H1 (cell line): ENCODE measurements at regions not wholly inside any gene's neighbourhood (a gene's known extent, or its start where the extent isn't known, plus 50 kb on each side); places are given as distances from the start of the nearest gene placed in this dataset.

Experiments used
- JUND ChIP-seq: IDR thresholded peaks from 2 replicates; pipeline ENCODE4 v1.6.1; 2011; ENCODE audit warnings: mild to moderate bottlenecking, improper control_type of control experiment, low read length
- RNF2 ChIP-seq: fragments of 200-900, 300-1000 bp; sonication (generic); IDR thresholded peaks from 2 replicates; pipeline ENCODE4 v1.7.1; 2016; ENCODE audit warnings: borderline replicate concordance, low read depth, mild to moderate bottlenecking, antibody characterized with exemption, low read length; ENCODE audit not compliant: poor library complexity, severe bottlenecking; ENCODE audit errors: missing control alignments
- ZNF274 ChIP-seq: IDR thresholded peaks from 2 replicates; pipeline ENCODE4 v1.7.0; 2012; ENCODE audit warnings: low read length, borderline replicate concordance; ENCODE audit errors: extremely low read depth

DNA sequence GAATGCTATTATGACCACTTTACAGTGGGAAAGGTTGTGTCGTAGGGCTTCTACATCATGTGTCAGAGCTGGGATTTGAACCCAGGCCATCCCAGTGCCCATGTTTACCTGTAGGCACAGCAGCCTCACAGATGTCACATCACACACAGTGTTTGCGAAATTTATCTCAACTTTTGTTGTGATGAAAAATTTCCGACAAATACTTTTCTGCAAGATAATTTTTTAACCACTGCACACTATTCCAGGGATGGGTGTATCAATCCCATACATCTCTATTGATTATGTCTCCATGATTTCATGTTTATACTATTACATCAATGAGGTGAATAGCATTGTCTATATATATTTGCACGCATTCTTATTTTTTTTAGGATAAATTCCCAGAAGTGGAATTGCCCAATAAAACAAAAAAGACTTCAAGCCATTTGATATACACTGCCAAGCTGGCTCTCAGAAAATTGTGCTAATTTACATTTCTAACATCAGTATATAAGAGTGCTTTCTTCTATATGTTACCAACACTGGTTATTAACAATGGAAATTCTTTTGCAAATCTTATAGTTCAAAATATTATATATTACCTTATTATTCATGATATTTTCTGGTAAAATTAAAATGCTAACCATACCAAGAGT lies 189.1 kb upstream of the ZNF217 start (continued):
- TF ChIP-seq JUND (no peak), ZNF274 (no peak), RNF2 (no peak)
